DMS53 (cell line): ENCODE measurements at regions not wholly inside any gene's neighbourhood (a gene's known extent, or its start where the extent isn't known, plus 50 kb on each side); places are given as distances from the start of the nearest gene placed in this dataset.

ENCODE experiments used
- DNase-seq: peaks from one replicate; lab custom pipeline; 2025; lab: John Stamatoyannopoulos, UW

- DNase-seq: no peak
Observed at GRCh38 chr3:83894223-83894622, 1064.6 kb upstream of the CADM2 start.

GRCh38 chr3:83895892-83896291, 1062.9 kb upstream of the CADM2 start:
- no peak for DNase-seq

GRCh38 chr3:83902787-83903533, 1055.8 kb upstream of the CADM2 start:
- DNase-seq: no peak

GRCh38 chr3:83913381-83913780, 1045.4 kb upstream of the CADM2 start:
- no peak for DNase-seq

GRCh38 chr3:83926291-83926690, 1032.5 kb upstream of the CADM2 start:
- DNase-seq: no peak

GRCh38 chr3:83928391-83928790, 1030.4 kb upstream of the CADM2 start:
- DNase-seq: peak; percentile 77

GRCh38 chr3:83928903-83929302, 1029.9 kb upstream of the CADM2 start:
- DNase-seq: no peak

- DNase-seq: peak; percentile 18
Observed at GRCh38 chr3:83934192-83935021, 1024.4 kb upstream of the CADM2 start.

- no peak for DNase-seq
Observed at GRCh38 chr3:83938491-83938890, 1020.3 kb upstream of the CADM2 start.

GRCh38 chr3:83941990-83942745, 1016.6 kb upstream of the CADM2 start:
- no peak for DNase-seq

GRCh38 chr3:83946049-83946448, 1012.7 kb upstream of the CADM2 start:
- no peak for DNase-seq

- no peak for DNase-seq
Observed at GRCh38 chr3:83946554-83946953, 1012.2 kb upstream of the CADM2 start.

GRCh38 chr3:83948771-83949170, 1010.0 kb upstream of the CADM2 start:
- DNase-seq: no peak

- DNase-seq: no peak
Observed at GRCh38 chr3:83953417-83954089, 1005.2 kb upstream of the CADM2 start.

- no peak for DNase-seq
Observed at GRCh38 chr3:83956431-83956830, 1002.4 kb upstream of the CADM2 start.

GRCh38 chr3:83968356-83968755, 990.4 kb upstream of the CADM2 start:
- DNase-seq: peak; percentile 32

GRCh38 chr3:83971666-83972065, 987.1 kb upstream of the CADM2 start:
- DNase-seq: peak; percentile 0

GRCh38 chr3:84008623-84009022, 950.2 kb upstream of the CADM2 start:
- DNase-seq: no peak

GRCh38 chr3:84023842-84024241, 934.9 kb upstream of the CADM2 start:
- DNase-seq: no peak

GRCh38 chr3:84039099-84039498, 919.7 kb upstream of the CADM2 start:
- no peak for DNase-seq

GRCh38 chr3:84042399-84043106, 916.2 kb upstream of the CADM2 start:
- DNase-seq: no peak
